ENCODE measurements at regions not wholly inside any gene's neighbourhood (a gene's known extent, or its start where the extent isn't known, plus 50 kb on each side); places are given as distances from the start of the nearest gene placed in this dataset.
"Not testable (repeated sequence)": the region's sequence is repeated elsewhere in the genome, so short reads cannot be mapped to it uniquely, and the experiment has no call there.

DNA sequence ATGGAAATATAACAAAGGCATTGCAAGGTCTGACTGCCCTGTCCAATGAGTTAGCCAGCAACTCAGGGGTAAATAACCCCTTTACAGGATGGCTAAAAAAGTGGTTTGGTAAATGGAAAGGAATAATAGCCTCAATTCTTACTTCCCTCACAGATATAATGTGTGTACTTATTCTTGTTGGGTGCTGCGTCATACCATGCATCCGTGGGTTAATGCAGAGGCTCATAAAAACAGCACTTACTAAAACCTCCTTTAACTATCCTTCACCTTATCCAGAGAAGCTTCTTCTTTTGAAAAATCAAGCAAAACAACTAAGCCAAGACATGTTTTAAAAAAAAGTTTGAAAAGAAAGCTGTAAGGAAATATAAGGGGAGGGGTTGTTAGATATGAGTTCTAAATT lies 301.0 kb downstream of the PAPSS1 start:
- no peak overlapping the region for H3K27ac ChIP-seq (ENCODE audit: control insufficient read depth, insufficient read depth)
- SMC1A ChIA-PET (ENCODE audit: uncharacterized antibody, unreplicated experiment), result no interaction called here
- H2AFZ ChIP-seq (ENCODE audit: control insufficient read depth, low read depth, low read length), result no peak overlapping the region
- WGBS (ENCODE audit: insufficient coverage, insufficient replicate concordance, low lambda C conversion rate, missing lambda C conversion rate), result 62% methylated on average over 2 of the region's 2 CpGs
- no peak overlapping the region for H3K4me3 ChIP-seq
- no peak overlapping the region for H3K9ac ChIP-seq (ENCODE audit: control insufficient read depth, insufficient read depth, low read length)
- POLR2A ChIA-PET, result no interaction called here
- RAD21 ChIA-PET (ENCODE audit: unreplicated experiment), result no interaction called here
- CTCF ChIA-PET, result no interaction called here
- no peak for DNase-seq (ENCODE audit: low read depth, low spot score)
- H3K9me3 ChIP-seq (replicated peaks; ENCODE audit: control insufficient read depth, insufficient read depth, low read length), result no peaks in the 10 kb centered on the region
- ATAC-seq, result no peak
- in situ Hi-C loops (cut with MboI) (no loop called here), intact Hi-C loops (cut with micrococcal nuclease; ENCODE audit: unreplicated experiment) (no loop called here)
- H3K4me2 ChIP-seq (ENCODE audit: control insufficient read depth, insufficient read depth), result no peak overlapping the region
- BruUV-seq (replicated peaks), result no TSS peak
- H3K36me3 ChIP-seq (ENCODE audit: control insufficient read depth in 2 of 2, insufficient read depth in 2 of 2, low read length in 1 of 2), result no peaks in the 10 kb centered on the region
- H3K27me3 ChIP-seq (replicated peaks in 1 of 2; ENCODE audit: control insufficient read depth in 2 of 2, insufficient read depth in 2 of 2, low read length in 1 of 2), result no peaks in the 10 kb centered on the region
- FAIRE-seq, result no peak
- no peaks in the 10 kb centered on the region for H3K79me2 ChIP-seq (ENCODE audit: control insufficient read depth, insufficient read depth, low read length)
- TF ChIP-seq IKZF1 (conservative IDR thresholded peaks at IDR 0.05) (no peak), MYC (IDR thresholded peaks at IDR 0.05; ENCODE audit: insufficient read depth, insufficient read length, insufficient replicate concordance, low read length, severe bottlenecking) (no peak), HDGF (IDR thresholded peaks at IDR 0.05) (no peak), KLF5 (IDR thresholded peaks at IDR 0.05; ENCODE audit: partially characterized antibody) (no peak), ATF3 (IDR thresholded peaks at IDR 0.05; ENCODE audit: borderline replicate concordance, extremely low read depth, low read depth, low read length) (no peak), ZNF24 (IDR thresholded peaks at IDR 0.05) (no peak), RCOR1 (conservative IDR thresholded peaks at IDR 0.05; ENCODE audit: low read depth, low read length) (no peak), CBFB (IDR thresholded peaks at IDR 0.05; ENCODE audit: low read depth) (no peak)
- TF ChIP-seq, protein P1, sequence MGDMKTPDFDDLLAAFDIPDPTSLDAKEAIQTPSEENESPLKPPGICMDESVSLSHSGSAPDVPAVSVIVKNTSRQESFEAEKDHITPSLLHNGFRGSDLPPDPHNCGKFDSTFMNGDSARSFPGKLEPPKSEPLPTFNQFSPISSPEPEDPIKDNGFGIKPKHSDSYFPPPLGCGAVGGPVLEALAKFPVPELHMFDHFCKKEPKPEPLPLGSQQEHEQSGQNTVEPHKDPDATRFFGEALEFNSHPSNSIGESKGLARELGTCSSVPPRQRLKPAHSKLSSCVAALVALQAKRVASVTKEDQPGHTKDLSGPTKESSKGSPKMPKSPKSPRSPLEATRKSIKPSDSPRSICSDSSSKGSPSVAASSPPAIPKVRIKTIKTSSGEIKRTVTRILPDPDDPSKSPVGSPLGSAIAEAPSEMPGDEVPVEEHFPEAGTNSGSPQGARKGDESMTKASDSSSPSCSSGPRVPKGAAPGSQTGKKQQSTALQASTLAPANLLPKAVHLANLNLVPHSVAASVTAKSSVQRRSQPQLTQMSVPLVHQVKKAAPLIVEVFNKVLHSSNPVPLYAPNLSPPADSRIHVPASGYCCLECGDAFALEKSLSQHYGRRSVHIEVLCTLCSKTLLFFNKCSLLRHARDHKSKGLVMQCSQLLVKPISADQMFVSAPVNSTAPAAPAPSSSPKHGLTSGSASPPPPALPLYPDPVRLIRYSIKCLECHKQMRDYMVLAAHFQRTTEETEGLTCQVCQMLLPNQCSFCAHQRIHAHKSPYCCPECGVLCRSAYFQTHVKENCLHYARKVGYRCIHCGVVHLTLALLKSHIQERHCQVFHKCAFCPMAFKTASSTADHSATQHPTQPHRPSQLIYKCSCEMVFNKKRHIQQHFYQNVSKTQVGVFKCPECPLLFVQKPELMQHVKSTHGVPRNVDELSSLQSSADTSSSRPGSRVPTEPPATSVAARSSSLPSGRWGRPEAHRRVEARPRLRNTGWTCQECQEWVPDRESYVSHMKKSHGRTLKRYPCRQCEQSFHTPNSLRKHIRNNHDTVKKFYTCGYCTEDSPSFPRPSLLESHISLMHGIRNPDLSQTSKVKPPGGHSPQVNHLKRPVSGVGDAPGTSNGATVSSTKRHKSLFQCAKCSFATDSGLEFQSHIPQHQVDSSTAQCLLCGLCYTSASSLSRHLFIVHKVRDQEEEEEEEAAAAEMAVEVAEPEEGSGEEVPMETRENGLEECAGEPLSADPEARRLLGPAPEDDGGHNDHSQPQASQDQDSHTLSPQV (IDR thresholded peaks at IDR 0.05), result no peak
- no peaks in the 10 kb centered on the region for H3K4me1 ChIP-seq (ENCODE audit: control insufficient read depth, insufficient read depth, low read length)
- no peaks in the 10 kb centered on the region for H4K20me1 ChIP-seq (ENCODE audit: control insufficient read depth, insufficient read depth)

GRCh38 chr4:107415490-107415889 lies 304.5 kb downstream of the PAPSS1 start:
- BruUV-seq (replicated peaks), result not testable (repeated sequence)

More at GRCh38 chr4:107415490-107415889, 304.5 kb downstream of the PAPSS1 start:
- in situ Hi-C loops (cut with MboI); DNase-seq (ENCODE audit: low read depth, low spot score); FAIRE-seq; H3K79me2 ChIP-seq (ENCODE audit: control insufficient read depth, insufficient read depth, low read length); H3K36me3 ChIP-seq (ENCODE audit: control insufficient read depth in 2 of 2, insufficient read depth in 2 of 2, low read length in 1 of 2); H4K20me1 ChIP-seq (ENCODE audit: control insufficient read depth, insufficient read depth); H3K27me3 ChIP-seq (replicated peaks in 1 of 2; ENCODE audit: control insufficient read depth in 2 of 2, insufficient read depth in 2 of 2, low read length in 1 of 2); H3K4me2 ChIP-seq (ENCODE audit: control insufficient read depth, insufficient read depth); CTCF ChIA-PET; RAD21 ChIA-PET (ENCODE audit: unreplicated experiment); H3K9me3 ChIP-seq (replicated peaks; ENCODE audit: control insufficient read depth, insufficient read depth, low read length); H3K9ac ChIP-seq (ENCODE audit: control insufficient read depth, insufficient read depth, low read length); H3K4me1 ChIP-seq (ENCODE audit: control insufficient read depth, insufficient read depth, low read length); SMC1A ChIA-PET (ENCODE audit: uncharacterized antibody, unreplicated experiment); ATAC-seq; H3K4me3 ChIP-seq; H3K27ac ChIP-seq (ENCODE audit: control insufficient read depth, insufficient read depth); intact Hi-C loops (cut with micrococcal nuclease; ENCODE audit: unreplicated experiment); POLR2A ChIA-PET; H2AFZ ChIP-seq (ENCODE audit: control insufficient read depth, low read depth, low read length): not testable (repeated sequence)
- WGBS (ENCODE audit: insufficient coverage, insufficient replicate concordance, low lambda C conversion rate, missing lambda C conversion rate), result 78% methylated on average over 5 of the region's 5 CpGs
